ENCODE measurements at regions not wholly inside any gene's neighbourhood (a gene's known extent, or its start where the extent isn't known, plus 50 kb on each side); places are given as distances from the start of the nearest gene placed in this dataset.

- TF ChIP-seq, protein P1, sequence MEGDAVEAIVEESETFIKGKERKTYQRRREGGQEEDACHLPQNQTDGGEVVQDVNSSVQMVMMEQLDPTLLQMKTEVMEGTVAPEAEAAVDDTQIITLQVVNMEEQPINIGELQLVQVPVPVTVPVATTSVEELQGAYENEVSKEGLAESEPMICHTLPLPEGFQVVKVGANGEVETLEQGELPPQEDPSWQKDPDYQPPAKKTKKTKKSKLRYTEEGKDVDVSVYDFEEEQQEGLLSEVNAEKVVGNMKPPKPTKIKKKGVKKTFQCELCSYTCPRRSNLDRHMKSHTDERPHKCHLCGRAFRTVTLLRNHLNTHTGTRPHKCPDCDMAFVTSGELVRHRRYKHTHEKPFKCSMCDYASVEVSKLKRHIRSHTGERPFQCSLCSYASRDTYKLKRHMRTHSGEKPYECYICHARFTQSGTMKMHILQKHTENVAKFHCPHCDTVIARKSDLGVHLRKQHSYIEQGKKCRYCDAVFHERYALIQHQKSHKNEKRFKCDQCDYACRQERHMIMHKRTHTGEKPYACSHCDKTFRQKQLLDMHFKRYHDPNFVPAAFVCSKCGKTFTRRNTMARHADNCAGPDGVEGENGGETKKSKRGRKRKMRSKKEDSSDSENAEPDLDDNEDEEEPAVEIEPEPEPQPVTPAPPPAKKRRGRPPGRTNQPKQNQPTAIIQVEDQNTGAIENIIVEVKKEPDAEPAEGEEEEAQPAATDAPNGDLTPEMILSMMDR (IDR thresholded peaks at IDR 0.05), result no peak
- TF ChIP-seq POLR2A (IDR thresholded peaks at IDR 0.05), result no peak
These were observed 103.7 kb upstream of the ASIC2 start for GRCh38 chr17:33396818-33397217.

Data from Peyer's patch (tissue), 4 donors.